ENCODE measurements at regions not wholly inside any gene's neighbourhood (a gene's known extent, or its start where the extent isn't known, plus 50 kb on each side); places are given as distances from the start of the nearest gene placed in this dataset.
"Not testable (repeated sequence)": the region's sequence is repeated elsewhere in the genome, so short reads cannot be mapped to it uniquely, and the experiment has no call there.

DNA sequence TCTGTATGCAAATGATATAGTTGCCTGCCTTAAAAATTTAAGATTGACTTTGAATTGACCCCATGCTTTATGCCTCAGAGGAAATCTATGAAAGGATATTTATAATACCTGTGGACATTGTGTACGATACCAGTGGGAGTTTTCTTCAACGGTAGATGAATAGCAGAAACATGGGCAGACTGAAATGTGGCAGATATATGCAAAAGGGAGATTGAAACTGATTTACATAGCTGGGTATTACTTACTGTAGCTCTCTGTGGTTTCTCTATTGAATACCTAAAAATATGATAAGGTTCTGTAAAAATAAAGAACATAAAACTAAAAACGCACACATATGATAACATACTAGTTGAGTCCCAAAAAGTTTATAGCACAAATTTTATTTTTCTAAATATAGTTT, 345.2 kb upstream of the PCSK5 start:
- no peak for DNase-seq

- DNase-seq = no peak
Observed at GRCh38 chr9:75548871-75549270, 341.6 kb upstream of the PCSK5 start.

DNA sequence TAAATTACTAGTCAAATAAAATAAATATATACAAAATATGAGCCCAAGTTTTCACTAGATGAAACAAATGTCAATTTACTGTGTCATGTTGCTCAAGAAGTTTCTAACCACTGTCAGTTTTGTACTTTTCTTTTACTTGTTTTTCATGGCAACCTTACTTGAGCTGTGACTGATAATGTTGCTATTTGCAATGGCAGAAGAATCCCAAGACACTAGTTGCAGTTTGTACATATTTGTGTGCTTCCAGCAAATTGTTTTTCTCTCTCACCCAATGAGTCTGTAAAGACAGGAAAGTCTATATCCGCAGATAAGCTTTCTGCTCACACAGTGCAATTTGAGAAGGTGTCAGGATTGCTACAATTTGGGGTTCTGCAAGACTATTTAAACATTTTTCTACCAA, 338.6 kb upstream of the PCSK5 start:
- DNase-seq = no peak

- DNase-seq = no peak
Observed at GRCh38 chr9:75552941-75553340, 337.5 kb upstream of the PCSK5 start.

DNA sequence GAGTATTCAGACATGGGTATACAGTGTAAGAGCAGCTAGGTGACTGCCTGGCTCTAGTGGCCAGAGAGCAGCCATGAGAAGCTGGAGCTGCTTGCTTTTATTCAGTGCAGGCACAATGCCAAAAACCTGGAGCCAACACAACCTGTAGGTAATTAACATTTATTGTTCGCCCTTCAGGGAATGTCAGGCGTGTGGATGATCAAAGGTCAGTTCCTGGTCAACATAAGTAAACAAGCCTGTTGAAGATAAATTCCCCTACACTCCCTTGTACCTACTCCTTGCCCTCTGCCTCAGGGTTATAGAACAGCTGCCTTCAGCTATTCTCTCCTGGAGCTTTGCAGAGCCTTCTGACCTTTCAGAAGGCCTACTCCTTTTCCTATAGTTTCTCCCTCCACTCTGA, 323.7 kb upstream of the PCSK5 start:
- not testable (repeated sequence) for DNase-seq

DNA sequence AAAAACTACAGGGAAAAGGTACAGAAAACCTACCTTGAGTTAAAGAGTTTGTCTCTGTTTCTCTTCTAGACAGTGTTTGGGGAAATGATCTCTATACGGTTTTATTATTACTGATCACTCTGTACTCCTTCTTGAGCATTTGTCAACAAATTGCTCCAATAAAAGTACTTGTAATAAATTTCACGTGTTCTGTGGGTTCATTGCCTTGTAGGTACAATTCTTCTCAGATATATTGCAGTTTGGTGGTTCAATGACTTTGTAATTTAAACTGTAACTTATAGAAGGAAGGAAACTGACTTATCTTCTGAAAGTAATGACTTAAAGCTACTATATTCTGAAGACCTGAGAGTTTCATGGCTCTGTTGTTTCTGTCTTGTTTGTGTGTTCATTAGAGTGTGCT, 319.9 kb upstream of the PCSK5 start:
- no peak for DNase-seq

DNA sequence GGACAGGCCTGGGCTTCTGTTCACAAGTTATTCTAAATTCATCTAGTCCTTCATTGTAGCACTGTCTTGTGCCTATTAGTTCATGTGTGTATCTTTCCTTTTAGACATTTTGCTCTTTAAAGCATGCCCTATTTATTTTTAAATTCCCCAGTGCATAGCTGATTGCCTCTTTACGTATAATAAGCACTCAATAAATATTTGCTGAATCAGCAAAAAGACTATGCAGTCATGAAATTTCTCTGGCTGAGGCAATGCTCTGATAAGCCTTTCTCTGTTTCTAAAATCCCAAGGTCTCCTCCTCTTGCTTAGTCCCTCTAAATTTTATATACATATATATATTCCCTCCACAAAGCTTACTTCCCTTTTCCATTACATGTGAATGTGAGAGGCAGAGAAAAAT, 315.9 kb upstream of the PCSK5 start:
- DNase-seq = no peak

DNA sequence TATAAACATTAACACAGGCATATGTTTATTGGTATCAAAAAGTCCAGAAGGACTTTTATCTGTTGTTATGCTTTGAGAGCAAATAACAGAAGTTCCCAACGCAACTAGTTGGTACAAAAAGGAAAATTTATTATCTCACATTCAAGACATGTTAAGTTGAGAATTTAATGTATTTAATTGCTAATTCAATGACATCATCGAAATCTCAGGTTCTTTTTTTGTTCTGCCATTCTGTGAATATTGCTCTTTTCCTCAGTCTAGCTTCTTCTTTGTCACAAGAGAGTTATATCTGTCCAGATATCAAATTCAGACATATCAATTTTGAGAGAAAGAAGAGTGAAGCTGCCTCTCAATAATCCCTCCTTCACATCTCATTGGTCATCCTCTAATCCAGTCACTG, 307.6 kb upstream of the PCSK5 start:
- DNase-seq = no peak

DNA sequence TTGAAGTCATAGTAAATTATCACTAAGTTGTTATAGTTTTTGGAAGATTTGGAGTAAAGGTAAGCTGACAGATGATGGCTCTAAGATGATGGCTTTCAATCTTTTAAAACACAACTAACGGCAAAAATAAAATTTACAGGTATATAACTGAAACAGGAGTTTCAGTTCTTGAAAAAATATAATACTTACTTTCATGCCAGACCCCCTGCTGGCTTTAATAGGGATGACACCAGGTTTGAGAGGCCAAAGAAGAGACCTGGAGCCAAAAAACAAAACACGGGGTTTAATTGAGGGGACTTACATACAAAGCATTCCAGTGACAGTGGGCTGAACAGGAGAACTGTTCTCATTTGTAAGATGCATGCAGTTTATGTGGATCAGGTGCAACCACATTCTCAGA, 301.7 kb upstream of the PCSK5 start:
- no peak for DNase-seq

DNA sequence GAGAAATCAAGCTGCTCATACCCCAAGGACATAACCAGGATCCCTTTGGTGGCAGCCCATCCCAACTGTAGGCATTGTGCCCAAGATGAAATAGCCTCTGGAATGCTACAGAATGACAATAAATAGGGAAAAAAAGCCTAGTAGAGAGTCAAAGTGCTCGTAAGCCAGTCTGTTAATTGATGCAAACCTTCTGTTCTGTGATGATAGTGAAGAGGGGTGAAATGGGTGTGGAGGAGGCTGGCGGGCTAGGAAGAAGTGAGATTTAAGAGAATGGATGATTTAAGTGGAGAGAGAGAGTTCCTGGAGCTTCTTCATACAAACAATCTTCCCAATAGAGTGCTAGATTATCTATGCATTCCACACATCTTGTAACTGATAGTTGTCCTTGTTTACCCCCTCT, 301.0 kb upstream of the PCSK5 start:
- DNase-seq = no peak

GRCh38 chr9:75591972-75592371, 298.5 kb upstream of the PCSK5 start:
- DNase-seq = no peak

GRCh38 chr9:75592586-75592985, 297.9 kb upstream of the PCSK5 start:
- DNase-seq = no peak

DNA sequence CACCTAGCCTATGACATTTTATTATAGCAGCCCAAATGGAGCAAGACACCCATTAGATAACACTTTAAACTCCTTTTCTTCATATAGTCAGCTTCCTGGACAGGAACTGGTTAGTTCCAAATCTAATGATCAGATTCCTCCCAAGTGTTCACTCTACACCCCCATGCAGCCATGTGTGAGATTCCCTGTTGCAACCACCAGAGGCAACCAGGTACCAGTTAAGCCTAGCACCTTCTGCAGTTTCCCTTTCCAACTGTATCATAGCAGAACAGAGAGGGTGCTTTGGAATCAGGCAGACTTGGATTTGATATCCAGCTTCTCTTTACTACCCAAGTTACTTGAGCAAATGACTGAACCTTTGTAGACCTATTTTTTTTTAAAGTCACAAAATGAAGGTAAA, 296.6 kb upstream of the PCSK5 start:
- DNase-seq = no peak

- DNase-seq = no peak
Observed at GRCh38 chr9:75599126-75599525, 291.3 kb upstream of the PCSK5 start.

GRCh38 chr9:75601280-75601679, 289.2 kb upstream of the PCSK5 start:
- no peak for DNase-seq

DNA sequence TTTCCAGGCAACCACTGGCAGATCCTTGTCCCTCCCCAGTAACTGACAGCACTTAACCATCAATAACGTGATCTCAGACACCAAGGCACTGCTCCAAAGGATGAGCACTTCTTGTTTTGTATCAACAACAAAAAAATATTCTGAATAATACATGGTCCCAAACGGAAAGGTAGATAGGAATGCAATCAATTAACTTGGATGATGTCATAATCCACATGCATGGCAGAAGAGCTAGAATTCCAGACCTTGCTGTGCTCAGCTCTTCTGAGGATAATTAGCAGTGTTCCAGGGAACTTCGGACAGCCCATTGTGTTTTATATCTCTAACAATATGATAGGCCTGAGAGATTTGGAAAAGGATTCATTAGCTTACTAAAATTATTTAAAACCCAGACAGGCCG, 288.4 kb upstream of the PCSK5 start:
- DNase-seq = no peak

DNA sequence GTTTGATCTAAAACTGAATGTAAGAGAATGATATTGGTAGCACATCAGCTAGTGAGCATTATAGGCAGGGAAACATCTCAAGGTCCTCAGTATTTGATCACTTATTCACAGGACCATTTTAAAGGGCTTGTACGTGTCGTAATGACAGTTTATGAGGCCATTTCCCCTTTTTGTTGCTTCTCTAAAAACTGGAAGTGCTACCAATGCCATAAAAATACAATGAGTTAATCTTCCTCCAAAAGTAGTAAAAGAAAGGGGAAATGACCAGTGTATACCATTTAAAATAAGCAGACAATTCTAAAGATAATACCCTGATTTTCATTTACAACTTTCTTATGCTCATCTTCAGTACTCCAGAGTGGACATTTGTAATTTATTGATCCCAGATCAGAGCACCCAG, 285.8 kb upstream of the PCSK5 start:
- no peak for DNase-seq

GRCh38 chr9:75607521-75607920, 283.0 kb upstream of the PCSK5 start:
- no peak for DNase-seq

GRCh38 chr9:75609401-75609800, 281.1 kb upstream of the PCSK5 start:
- no peak for DNase-seq

DNA sequence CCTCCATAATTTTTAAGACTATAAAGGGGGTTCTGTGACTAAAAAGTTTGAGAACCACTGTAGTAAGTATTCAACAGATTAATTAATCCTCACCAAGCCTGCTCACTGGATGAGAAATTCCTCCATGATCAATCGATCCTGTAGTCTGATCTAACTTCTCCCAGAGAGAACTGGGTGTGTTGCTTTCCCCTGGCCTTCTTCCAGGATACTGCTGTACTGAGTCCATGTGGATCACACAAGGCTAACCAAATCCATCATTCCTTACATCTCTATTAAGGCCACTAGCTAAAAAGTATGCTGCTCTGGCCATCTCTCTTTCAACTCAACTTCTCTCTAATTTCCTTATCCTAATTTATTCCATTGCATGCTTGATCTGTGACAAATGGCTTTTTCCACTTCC, 280.2 kb upstream of the PCSK5 start:
- DNase-seq = no peak

DNA sequence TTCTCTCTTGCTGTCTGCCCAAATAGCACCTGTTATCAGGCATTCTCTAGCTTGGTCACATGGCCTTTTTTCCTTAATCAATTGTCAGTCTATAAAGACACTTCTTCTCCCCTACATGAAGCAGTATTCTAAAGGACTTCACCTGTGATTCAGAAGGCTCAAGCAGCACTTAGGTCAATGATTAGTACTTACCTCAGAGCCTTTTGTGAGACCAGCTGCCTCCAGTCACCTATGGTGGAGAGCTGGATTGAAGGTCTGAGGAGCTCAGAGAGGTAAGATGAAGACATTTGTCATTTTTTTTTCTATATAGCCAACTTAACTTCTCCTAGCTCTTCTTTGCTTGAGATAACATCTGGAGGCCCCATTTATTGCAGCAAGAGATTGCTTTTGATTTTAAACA, 278.3 kb upstream of the PCSK5 start:
- no peak for DNase-seq

DNA sequence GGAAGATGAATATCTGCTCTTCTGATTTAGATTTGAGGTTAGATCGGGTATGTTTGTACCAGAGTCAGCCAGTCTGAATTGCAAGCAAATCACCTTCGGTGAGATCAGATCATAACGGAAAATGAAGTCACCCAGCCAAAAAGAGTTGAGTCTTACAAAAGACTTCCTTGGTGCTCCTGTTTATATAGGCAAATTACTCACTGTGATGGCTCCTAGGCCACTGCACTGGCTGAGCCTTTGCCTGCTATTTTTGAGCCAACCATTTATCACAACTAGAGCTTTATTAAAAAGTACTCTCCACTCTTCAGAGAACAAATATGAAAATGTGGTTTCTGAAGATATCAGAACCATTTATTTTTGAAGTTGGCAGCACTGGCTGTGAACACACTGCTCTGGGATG, 277.7 kb upstream of the PCSK5 start:
- DNase-seq = no peak

DNA sequence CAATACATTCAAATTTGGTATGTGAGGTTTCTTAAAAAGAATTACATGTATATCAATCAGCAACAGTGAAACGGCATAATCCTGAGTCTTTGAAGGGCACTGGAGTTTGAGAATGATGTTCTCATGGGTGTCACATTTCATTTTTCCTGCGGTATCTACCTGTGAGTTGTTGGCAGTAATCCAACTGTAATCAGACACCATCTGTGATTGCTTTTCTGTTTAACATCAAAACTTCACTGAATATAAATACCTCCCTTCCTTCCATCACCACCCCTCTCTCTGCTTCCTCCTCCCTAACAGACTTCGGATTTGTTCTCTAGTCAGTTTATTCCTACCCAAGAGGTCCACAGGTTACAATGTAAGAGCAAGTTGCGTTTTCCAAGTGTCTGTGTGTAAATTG, 275.2 kb upstream of the PCSK5 start:
- DNase-seq = no peak

DNA sequence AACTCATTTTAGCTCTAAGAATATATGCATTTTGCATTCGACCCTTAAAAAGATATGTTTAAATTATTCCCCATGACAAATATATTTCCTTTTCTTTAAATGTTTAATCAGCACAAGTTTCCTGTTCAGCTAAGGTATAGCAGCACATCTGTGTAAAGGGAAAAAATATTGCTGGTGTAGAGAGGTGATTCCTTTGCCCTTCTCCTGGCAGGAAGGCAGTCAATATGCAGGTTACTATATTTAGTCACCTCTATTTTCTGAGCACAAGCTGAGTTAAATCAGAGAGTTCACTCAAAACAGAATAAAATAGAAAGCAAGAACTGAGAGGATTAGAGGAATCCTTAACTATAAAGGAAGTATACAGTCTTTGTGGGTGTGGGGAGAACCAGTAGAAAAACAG, 274.4 kb upstream of the PCSK5 start:
- no peak for DNase-seq

GRCh38 chr9:75616841-75617566, 273.5 kb upstream of the PCSK5 start:
- DNase-seq = no peak

- DNase-seq = no peak
Observed at GRCh38 chr9:75623462-75623861, 267.0 kb upstream of the PCSK5 start.
